ENCODE measurements at regions not wholly inside any gene's neighbourhood (a gene's known extent, or its start where the extent isn't known, plus 50 kb on each side); places are given as distances from the start of the nearest gene placed in this dataset.

DNA sequence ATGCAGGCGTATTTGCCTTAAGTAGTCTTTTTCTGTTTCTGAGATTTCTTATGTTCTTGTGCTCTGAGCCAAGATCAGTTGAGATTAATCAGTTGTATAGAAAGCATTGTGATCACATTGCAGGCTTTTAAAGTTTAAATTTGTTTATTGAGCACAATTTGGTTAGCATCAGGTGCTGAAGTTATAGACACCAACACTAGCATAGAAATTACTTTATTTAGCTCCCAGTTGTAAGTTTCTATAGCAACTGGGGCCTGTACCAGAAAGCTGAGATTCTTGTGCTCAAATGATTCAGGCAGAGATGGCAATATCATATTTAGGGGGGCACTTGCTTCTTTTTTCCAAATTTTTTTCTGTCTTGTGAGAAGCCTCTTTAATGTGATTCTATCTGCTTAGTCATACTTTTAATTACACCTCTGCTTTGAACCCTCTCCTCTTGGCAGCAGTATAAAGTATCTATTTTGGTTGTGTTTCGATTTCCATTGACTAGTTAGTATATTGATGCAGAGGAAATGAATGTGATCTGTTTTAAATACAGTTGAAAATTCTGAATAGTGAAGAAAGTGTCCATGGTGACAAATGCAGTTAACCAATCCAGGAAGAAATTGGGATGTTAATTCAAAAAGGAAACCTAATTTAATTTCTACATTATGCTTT, 241.7 kb upstream of the GBE1 start:
- Histone ChIP-seq H3K4me3 (ENCODE audit: insufficient read depth, low read length, poor library complexity, severe bottlenecking) (no peak overlapping the region), H2AFZ (ENCODE audit: low read depth, low read length, severe bottlenecking) (no peak overlapping the region), H3K27me3 (ENCODE audit: low read length) (no peaks in the 10 kb centered on the region), H3K9me2 (replicated peaks; ENCODE audit: insufficient read depth, low read length) (no peaks in the 10 kb centered on the region), H3F3A (ENCODE audit: insufficient read depth) (no peaks in the 10 kb centered on the region), H3K9me3 (ENCODE audit: insufficient read depth, low read length) (no peaks in the 10 kb centered on the region), H3K36me3 (ENCODE audit: low read length) (no peaks in the 10 kb centered on the region), H3K27ac (ENCODE audit: low read depth, low read length) (no peak overlapping the region), H3K4me2 (ENCODE audit: low read depth, low read length, poor library complexity, severe bottlenecking) (no peak overlapping the region), H3K79me2 (ENCODE audit: insufficient read depth, low read length) (no peaks in the 10 kb centered on the region), H3K9ac (ENCODE audit: low read length) (no peak overlapping the region), H4K20me1 (ENCODE audit: low read depth, low read length) (no peaks in the 10 kb centered on the region)
- TF ChIP-seq, protein P1, sequence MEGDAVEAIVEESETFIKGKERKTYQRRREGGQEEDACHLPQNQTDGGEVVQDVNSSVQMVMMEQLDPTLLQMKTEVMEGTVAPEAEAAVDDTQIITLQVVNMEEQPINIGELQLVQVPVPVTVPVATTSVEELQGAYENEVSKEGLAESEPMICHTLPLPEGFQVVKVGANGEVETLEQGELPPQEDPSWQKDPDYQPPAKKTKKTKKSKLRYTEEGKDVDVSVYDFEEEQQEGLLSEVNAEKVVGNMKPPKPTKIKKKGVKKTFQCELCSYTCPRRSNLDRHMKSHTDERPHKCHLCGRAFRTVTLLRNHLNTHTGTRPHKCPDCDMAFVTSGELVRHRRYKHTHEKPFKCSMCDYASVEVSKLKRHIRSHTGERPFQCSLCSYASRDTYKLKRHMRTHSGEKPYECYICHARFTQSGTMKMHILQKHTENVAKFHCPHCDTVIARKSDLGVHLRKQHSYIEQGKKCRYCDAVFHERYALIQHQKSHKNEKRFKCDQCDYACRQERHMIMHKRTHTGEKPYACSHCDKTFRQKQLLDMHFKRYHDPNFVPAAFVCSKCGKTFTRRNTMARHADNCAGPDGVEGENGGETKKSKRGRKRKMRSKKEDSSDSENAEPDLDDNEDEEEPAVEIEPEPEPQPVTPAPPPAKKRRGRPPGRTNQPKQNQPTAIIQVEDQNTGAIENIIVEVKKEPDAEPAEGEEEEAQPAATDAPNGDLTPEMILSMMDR (IDR thresholded peaks at IDR 0.05; ENCODE audit: insufficient read depth, low read length, poor library complexity, severe bottlenecking), result no peak
- no peak for TF ChIP-seq EZH2phosphoT487 (conservative IDR thresholded peaks at IDR 0.05; ENCODE audit: low read length)

DNA sequence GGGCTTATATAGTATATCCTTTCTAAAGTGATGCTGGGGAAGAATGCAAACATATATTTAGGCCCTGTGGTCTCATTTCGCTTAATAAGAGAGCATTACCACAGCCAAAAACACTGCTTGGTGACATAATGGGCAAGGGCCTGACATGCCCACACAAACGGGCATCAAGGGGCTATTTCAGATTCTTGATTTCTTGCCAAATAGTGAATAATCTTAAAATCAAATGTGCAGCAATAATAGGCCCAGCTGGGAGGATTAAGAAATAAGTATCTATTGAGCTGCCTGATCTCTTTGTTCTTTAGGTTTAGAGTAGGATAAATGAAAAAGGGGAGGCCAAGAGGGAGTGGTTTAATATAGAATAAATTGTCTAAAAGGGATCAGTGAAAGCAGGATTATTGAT, 241.0 kb upstream of the GBE1 start:
- Histone ChIP-seq H3K36me3 (ENCODE audit: low read length) (no peaks in the 10 kb centered on the region), H3K27me3 (ENCODE audit: low read length) (no peaks in the 10 kb centered on the region), H3K9ac (ENCODE audit: low read length) (no peak overlapping the region), H3K27ac (ENCODE audit: low read depth, low read length) (no peak overlapping the region), H3K9me3 (ENCODE audit: insufficient read depth, low read length) (no peaks in the 10 kb centered on the region), H2AFZ (ENCODE audit: low read depth, low read length, severe bottlenecking) (no peak overlapping the region), H4K20me1 (ENCODE audit: low read depth, low read length) (no peaks in the 10 kb centered on the region), H3K4me2 (ENCODE audit: low read depth, low read length, poor library complexity, severe bottlenecking) (no peak overlapping the region), H3F3A (ENCODE audit: insufficient read depth) (no peaks in the 10 kb centered on the region), H3K9me2 (replicated peaks; ENCODE audit: insufficient read depth, low read length) (no peaks in the 10 kb centered on the region), H3K79me2 (ENCODE audit: insufficient read depth, low read length) (no peaks in the 10 kb centered on the region), H3K4me3 (ENCODE audit: insufficient read depth, low read length, poor library complexity, severe bottlenecking) (no peak overlapping the region)
- no peak for TF ChIP-seq EZH2phosphoT487 (conservative IDR thresholded peaks at IDR 0.05; ENCODE audit: low read length)
- TF ChIP-seq, protein P1 (IDR thresholded peaks at IDR 0.05; ENCODE audit: insufficient read depth, low read length, poor library complexity, severe bottlenecking), result no peak

DNA sequence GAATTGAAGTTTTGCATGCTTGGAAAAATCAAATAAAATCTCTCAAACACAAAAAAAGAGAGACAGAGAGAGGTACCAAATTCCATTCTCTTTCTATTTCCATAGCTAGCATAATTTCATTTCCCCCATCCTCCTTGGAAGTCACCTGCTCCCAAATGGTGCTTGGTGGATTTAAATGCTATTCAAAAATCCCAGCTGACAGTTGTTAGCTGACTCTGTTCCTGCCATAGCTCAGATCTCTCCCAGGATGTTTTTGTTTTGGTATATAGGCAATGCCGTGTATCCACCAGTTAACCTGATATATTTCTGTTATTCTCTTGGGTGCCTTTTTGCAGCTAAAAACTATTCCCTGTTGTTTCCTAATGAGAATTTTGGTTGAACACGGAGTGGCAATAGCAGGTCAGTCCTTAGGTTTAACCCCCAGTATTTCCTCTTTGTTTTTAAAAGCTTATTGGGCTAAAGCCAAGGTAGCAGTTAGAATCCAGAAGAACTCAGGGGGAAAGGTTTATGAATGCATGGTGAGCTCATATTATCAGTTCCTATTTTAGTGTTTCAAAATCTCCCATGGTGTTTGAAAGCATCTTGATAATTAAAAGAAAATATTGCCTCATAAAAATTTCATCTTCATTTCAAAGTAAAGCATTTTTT, 240.0 kb upstream of the GBE1 start:
- Histone ChIP-seq H3F3A (ENCODE audit: insufficient read depth) (no peaks in the 10 kb centered on the region), H2AFZ (ENCODE audit: low read depth, low read length, severe bottlenecking) (no peak overlapping the region), H3K36me3 (ENCODE audit: low read length) (no peaks in the 10 kb centered on the region), H4K20me1 (ENCODE audit: low read depth, low read length) (no peaks in the 10 kb centered on the region), H3K27me3 (ENCODE audit: low read length) (no peaks in the 10 kb centered on the region), H3K79me2 (ENCODE audit: insufficient read depth, low read length) (no peaks in the 10 kb centered on the region), H3K4me3 (ENCODE audit: insufficient read depth, low read length, poor library complexity, severe bottlenecking) (no peak overlapping the region), H3K9ac (ENCODE audit: low read length) (no peak overlapping the region), H3K9me3 (ENCODE audit: insufficient read depth, low read length) (no peaks in the 10 kb centered on the region), H3K4me2 (ENCODE audit: low read depth, low read length, poor library complexity, severe bottlenecking) (no peak overlapping the region), H3K9me2 (replicated peaks; ENCODE audit: insufficient read depth, low read length) (no peaks in the 10 kb centered on the region), H3K27ac (ENCODE audit: low read depth, low read length) (no peak overlapping the region)
- TF ChIP-seq, protein P1 (IDR thresholded peaks at IDR 0.05; ENCODE audit: insufficient read depth, low read length, poor library complexity, severe bottlenecking), result no peak

Data from SU-DHL-6 (cell line).